ENCODE measurements at regions not wholly inside any gene's neighbourhood (a gene's known extent, or its start where the extent isn't known, plus 50 kb on each side); places are given as distances from the start of the nearest gene placed in this dataset.

DNA sequence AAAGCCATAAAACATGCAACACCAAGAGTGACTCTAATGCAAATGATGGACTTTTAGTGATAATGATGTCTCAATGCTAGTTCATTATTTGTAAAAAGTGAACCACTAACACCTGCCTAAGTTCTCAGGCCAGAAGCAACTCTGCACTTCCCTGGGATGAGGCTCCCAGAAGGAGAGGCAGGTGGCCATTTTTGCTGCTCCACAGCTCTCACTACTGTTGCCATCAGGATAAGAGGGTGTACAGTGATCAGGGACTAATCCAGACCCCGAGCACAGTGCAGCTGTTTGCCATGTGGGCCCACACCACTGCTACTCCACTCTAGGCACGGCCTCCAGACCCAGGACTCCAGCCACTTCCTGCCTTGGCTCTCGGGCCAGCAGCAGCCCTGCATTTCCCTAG lies 828.3 kb upstream of the MIR17HG start:
- Histone ChIP-seq H3K36me3 (no peaks in the 10 kb centered on the region), H3K9me3 (peaks cover 0 to 13% (median 0%) of the 10 kb centered on the region in 3 donors), H3K27me3 (no peaks in the 10 kb centered on the region), H3K4me1 (no peaks in the 10 kb centered on the region), H3K4me3 (no peak overlapping the region), H3K27ac (no peak overlapping the region)
- intact Hi-C loops (cut with DNase I) = no loop called here
- no peak for TF ChIP-seq POLR2A (IDR thresholded peaks at IDR 0.05)
- TF ChIP-seq, protein P1, sequence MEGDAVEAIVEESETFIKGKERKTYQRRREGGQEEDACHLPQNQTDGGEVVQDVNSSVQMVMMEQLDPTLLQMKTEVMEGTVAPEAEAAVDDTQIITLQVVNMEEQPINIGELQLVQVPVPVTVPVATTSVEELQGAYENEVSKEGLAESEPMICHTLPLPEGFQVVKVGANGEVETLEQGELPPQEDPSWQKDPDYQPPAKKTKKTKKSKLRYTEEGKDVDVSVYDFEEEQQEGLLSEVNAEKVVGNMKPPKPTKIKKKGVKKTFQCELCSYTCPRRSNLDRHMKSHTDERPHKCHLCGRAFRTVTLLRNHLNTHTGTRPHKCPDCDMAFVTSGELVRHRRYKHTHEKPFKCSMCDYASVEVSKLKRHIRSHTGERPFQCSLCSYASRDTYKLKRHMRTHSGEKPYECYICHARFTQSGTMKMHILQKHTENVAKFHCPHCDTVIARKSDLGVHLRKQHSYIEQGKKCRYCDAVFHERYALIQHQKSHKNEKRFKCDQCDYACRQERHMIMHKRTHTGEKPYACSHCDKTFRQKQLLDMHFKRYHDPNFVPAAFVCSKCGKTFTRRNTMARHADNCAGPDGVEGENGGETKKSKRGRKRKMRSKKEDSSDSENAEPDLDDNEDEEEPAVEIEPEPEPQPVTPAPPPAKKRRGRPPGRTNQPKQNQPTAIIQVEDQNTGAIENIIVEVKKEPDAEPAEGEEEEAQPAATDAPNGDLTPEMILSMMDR (IDR thresholded peaks at IDR 0.05) = no peak
- 18% methylated on average over 3 of the region's 3 CpGs; no CpG with 5 or more reads in 1 of the 2 donors for WGBS, 2 donors
- DNase-seq = no peak

GRCh38 chr13:90526711-90527110 lies 820.8 kb upstream of the MIR17HG start:
- Histone ChIP-seq H3K4me3 (no peak overlapping the region), H3K4me1 (no peaks in the 10 kb centered on the region), H3K27me3 (no peaks in the 10 kb centered on the region), H3K27ac (no peak overlapping the region), H3K36me3 (no peaks in the 10 kb centered on the region), H3K9me3 (peaks cover 0 to 2% (median 0%) of the 10 kb centered on the region in 3 donors)
- WGBS, 2 donors = 27 to 50% methylated on average over 1 of the region's 1 CpG
- no peak for TF ChIP-seq POLR2A (IDR thresholded peaks at IDR 0.05)
- TF ChIP-seq, protein P1 (IDR thresholded peaks at IDR 0.05) = no peak
- intact Hi-C loops (cut with DNase I) = no loop called here
- no peak for DNase-seq

DNA sequence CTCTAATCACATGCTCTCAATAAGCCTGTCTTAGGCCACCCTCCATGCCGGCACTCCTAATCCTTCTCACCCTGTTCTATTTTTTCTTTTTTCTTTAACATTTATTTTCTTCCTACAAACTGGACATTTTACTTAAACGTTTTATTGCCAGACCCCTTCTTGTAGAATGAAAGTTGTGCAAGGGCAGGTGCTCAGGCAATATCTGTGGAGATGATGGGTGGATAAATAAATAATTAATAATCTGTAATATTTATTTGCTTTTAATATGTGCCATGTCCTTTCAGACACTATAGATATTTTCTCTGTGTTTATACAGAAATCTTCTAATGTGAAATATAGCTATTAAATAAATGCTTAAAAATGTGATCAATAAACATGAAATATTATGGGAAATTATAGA lies 815.7 kb upstream of the MIR17HG start:
- DNase-seq = no peak
- Histone ChIP-seq H3K4me3 (no peak overlapping the region), H3K9me3 (no peaks in the 10 kb centered on the region), H3K27ac (no peak overlapping the region), H3K4me1 (no peaks in the 10 kb centered on the region), H3K27me3 (no peaks in the 10 kb centered on the region), H3K36me3 (no peaks in the 10 kb centered on the region)
- TF ChIP-seq, protein P1 (IDR thresholded peaks at IDR 0.05) = no peak
- TF ChIP-seq POLR2A (IDR thresholded peaks at IDR 0.05) = no peak
- 64 to 74% methylated on average over 2 of the region's 2 CpGs for WGBS, 2 donors
- intact Hi-C loops (cut with DNase I) = no loop called here

GRCh38 chr13:90532861-90533492 lies 814.5 kb upstream of the MIR17HG start:
- Histone ChIP-seq H3K4me1 (no peaks in the 10 kb centered on the region), H3K36me3 (no peaks in the 10 kb centered on the region), H3K27ac (no peak overlapping the region), H3K27me3 (no peaks in the 10 kb centered on the region), H3K4me3 (no peak overlapping the region), H3K9me3 (no peaks in the 10 kb centered on the region)
- no peak for DNase-seq
- intact Hi-C loops (cut with DNase I) = no loop called here
- 40 to 53% methylated on average over 2 of the region's 2 CpGs for WGBS, 2 donors
- no peak for TF ChIP-seq POLR2A (IDR thresholded peaks at IDR 0.05)
- TF ChIP-seq, protein P1 (IDR thresholded peaks at IDR 0.05) = no peak

DNA sequence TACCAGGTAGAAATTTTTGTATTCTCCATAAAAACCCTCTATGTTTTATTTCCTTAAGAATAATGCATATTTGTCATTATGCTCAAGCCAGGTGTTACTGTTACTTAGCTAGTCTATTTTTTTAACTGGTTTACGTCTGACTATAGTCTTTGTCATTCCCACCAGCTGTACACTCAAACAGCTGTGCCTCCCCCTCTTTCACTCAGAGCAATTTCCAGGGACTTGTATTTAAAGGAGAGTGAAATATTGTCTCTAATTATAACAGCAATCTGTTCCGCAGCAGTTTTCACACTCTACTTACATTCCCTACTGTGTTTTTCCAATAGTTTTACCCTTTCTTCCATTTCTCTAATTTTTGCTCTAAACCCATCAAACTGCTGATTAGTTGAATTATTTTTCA lies 813.6 kb upstream of the MIR17HG start:
- intact Hi-C loops (cut with DNase I) = no loop called here
- TF ChIP-seq POLR2A (IDR thresholded peaks at IDR 0.05) = no peak
- TF ChIP-seq, protein P1 (IDR thresholded peaks at IDR 0.05) = no peak

More for the DNA sequence above, 813.6 kb upstream of the MIR17HG start:
- Histone ChIP-seq H3K36me3 (no peaks in the 10 kb centered on the region), H3K27ac (no peak overlapping the region), H3K4me3 (no peak overlapping the region), H3K9me3 (no peaks in the 10 kb centered on the region), H3K27me3 (no peaks in the 10 kb centered on the region), H3K4me1 (no peaks in the 10 kb centered on the region)
- no peak for DNase-seq
- WGBS, 2 donors = 59 to 65% methylated on average over 2 of the region's 2 CpGs

All from esophagus squamous epithelium (tissue), 5 donors.